ENCODE measurements at regions not wholly inside any gene's neighbourhood (a gene's known extent, or its start where the extent isn't known, plus 50 kb on each side); places are given as distances from the start of the nearest gene placed in this dataset.

- TF ChIP-seq GATA2 (IDR thresholded peaks at IDR 0.05; ENCODE audit: low read depth, low read length): no peak
- TF ChIP-seq GATA3 (IDR thresholded peaks at IDR 0.05; ENCODE audit: low read depth, low read length): no peak
These were observed 388.7 kb upstream of the NBEA start for GRCh38 chr13:34553376-34553775.

All from SH-SY5Y (cell line).